SK-N-SH treated with all-trans-retinoic acid at 6 μM for 48 hours (cell line): ENCODE measurements at regions not wholly inside any gene's neighbourhood (a gene's known extent, or its start where the extent isn't known, plus 50 kb on each side); places are given as distances from the start of the nearest gene placed in this dataset.

ENCODE experiments used
- ARNTL ChIP-seq: fragments of 450-650 bp; formaldehyde crosslinking; IDR thresholded peaks from 2 replicates; pipeline ENCODE4 v1.5.0; 2020; ENCODE audit warnings: low read depth, mild to moderate bottlenecking, moderate library complexity, borderline replicate concordance
- BACH2 ChIP-seq: fragments of 250-450 bp; sonication (Bioruptor Pico); IDR thresholded peaks from 2 replicates; pipeline ENCODE4 v1.9.0; 2021; ENCODE audit warnings: mild to moderate bottlenecking, borderline replicate concordance
- CSDC2 ChIP-seq: fragments of 250-450 bp; sonication (Bioruptor Pico); IDR thresholded peaks from 2 replicates; pipeline ENCODE4 v1.5.0; 2020; ENCODE audit warnings: mild to moderate bottlenecking, moderate library complexity
- GLIS3 ChIP-seq: fragments of 250-450 bp; sonication (Bioruptor Pico); IDR thresholded peaks from 2 replicates; pipeline ENCODE4 v1.5.0; 2020; ENCODE audit warnings: mild to moderate bottlenecking, moderate library complexity
- ISL1 ChIP-seq: fragments of 250-450 bp; sonication (Bioruptor Pico); IDR thresholded peaks from 2 replicates; pipeline ENCODE4 v2.1.2; 2022; ENCODE audit warnings: mild to moderate bottlenecking, moderate library complexity
- OSR1 ChIP-seq: fragments of 250-450 bp; sonication (Bioruptor Pico); IDR thresholded peaks from 2 replicates; pipeline ENCODE4 v1.8.0; 2022; ENCODE audit warnings: moderate library complexity, mild to moderate bottlenecking, inconsistent platforms
- TOX ChIP-seq: fragments of 250-450 bp; sonication (Bioruptor Pico); IDR thresholded peaks from 2 replicates; pipeline ENCODE4 v1.8.0; 2021; ENCODE audit warnings: mild to moderate bottlenecking, moderate library complexity, borderline replicate concordance
- ZFP30 ChIP-seq: fragments of 450-650 bp; formaldehyde crosslinking; IDR thresholded peaks from 2 replicates; pipeline ENCODE4 v1.5.0; 2022; ENCODE audit warnings: mild to moderate bottlenecking, moderate library complexity
- TF ChIP-seq, protein P1 (sequence below): fragments of 250-450 bp; sonication (Bioruptor Pico); IDR thresholded peaks from 2 replicates; pipeline ENCODE4 v1.8.0; 2020; ENCODE audit warnings: mild to moderate bottlenecking, moderate library complexity, borderline replicate concordance
- TF ChIP-seq, protein P2 (sequence below): fragments of 250-450 bp; sonication (Bioruptor Pico); IDR thresholded peaks from 2 replicates; pipeline ENCODE4 v1.5.0; 2020; ENCODE audit warnings: mild to moderate bottlenecking, moderate library complexity
- TF ChIP-seq, protein P3 (sequence below): fragments of 250-450 bp; sonication (Bioruptor Pico); IDR thresholded peaks from 2 replicates; pipeline ENCODE4 v1.5.1; 2020; ENCODE audit warnings: low read depth, mild to moderate bottlenecking, moderate library complexity

GRCh38 chr9:100890321-100890720 lies 138.2 kb upstream of the PLPPR1 start:
- TF ChIP-seq ISL1 (no peak), GLIS3 (CRISPR knock-in tag) (no peak), OSR1 (no peak), CSDC2 (CRISPR knock-in tag) (no peak), ZFP30 (CRISPR knock-in tag) (no peak), ARNTL (CRISPR knock-in tag) (no peak), TOX (no peak), BACH2 (CRISPR knock-in tag) (no peak)
- TF ChIP-seq, protein P1, sequence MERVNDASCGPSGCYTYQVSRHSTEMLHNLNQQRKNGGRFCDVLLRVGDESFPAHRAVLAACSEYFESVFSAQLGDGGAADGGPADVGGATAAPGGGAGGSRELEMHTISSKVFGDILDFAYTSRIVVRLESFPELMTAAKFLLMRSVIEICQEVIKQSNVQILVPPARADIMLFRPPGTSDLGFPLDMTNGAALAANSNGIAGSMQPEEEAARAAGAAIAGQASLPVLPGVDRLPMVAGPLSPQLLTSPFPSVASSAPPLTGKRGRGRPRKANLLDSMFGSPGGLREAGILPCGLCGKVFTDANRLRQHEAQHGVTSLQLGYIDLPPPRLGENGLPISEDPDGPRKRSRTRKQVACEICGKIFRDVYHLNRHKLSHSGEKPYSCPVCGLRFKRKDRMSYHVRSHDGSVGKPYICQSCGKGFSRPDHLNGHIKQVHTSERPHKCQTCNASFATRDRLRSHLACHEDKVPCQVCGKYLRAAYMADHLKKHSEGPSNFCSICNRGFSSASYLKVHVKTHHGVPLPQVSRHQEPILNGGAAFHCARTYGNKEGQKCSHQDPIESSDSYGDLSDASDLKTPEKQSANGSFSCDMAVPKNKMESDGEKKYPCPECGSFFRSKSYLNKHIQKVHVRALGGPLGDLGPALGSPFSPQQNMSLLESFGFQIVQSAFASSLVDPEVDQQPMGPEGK (CRISPR knock-in tag), result no peak
- TF ChIP-seq, protein P2, sequence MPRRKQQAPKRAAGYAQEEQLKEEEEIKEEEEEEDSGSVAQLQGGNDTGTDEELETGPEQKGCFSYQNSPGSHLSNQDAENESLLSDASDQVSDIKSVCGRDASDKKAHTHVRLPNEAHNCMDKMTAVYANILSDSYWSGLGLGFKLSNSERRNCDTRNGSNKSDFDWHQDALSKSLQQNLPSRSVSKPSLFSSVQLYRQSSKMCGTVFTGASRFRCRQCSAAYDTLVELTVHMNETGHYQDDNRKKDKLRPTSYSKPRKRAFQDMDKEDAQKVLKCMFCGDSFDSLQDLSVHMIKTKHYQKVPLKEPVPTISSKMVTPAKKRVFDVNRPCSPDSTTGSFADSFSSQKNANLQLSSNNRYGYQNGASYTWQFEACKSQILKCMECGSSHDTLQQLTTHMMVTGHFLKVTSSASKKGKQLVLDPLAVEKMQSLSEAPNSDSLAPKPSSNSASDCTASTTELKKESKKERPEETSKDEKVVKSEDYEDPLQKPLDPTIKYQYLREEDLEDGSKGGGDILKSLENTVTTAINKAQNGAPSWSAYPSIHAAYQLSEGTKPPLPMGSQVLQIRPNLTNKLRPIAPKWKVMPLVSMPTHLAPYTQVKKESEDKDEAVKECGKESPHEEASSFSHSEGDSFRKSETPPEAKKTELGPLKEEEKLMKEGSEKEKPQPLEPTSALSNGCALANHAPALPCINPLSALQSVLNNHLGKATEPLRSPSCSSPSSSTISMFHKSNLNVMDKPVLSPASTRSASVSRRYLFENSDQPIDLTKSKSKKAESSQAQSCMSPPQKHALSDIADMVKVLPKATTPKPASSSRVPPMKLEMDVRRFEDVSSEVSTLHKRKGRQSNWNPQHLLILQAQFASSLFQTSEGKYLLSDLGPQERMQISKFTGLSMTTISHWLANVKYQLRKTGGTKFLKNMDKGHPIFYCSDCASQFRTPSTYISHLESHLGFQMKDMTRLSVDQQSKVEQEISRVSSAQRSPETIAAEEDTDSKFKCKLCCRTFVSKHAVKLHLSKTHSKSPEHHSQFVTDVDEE (CRISPR knock-in tag), result no peak
- TF ChIP-seq, protein P3, sequence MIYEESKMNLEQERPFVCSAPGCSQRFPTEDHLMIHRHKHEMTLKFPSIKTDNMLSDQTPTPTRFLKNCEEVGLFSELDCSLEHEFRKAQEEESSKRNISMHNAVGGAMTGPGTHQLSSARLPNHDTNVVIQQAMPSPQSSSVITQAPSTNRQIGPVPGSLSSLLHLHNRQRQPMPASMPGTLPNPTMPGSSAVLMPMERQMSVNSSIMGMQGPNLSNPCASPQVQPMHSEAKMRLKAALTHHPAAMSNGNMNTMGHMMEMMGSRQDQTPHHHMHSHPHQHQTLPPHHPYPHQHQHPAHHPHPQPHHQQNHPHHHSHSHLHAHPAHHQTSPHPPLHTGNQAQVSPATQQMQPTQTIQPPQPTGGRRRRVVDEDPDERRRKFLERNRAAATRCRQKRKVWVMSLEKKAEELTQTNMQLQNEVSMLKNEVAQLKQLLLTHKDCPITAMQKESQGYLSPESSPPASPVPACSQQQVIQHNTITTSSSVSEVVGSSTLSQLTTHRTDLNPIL (CRISPR knock-in tag), result no peak
